Activated T-cell treated with anti-CD3 and anti-CD28 coated beads, Interleukin-2, amount 50 U/mL, for 4 hours (primary cell): ENCODE measurements at regions not wholly inside any gene's neighbourhood (a gene's known extent, or its start where the extent isn't known, plus 50 kb on each side); places are given as distances from the start of the nearest gene placed in this dataset.

Experiments
- ATAC-seq, 2 donors: fragments of 200-7000 bp; cut with Tn5 transposase; one replicate each; pipeline ENCODE4 v1.10.0; 2021
- DNase-seq: peaks from one replicate; pipeline ENCODE4 v3.0.0-alpha.2; 2020
- H3K27me3 Mint-ChIP-seq: one replicate; pipeline ENCODE4 v1.8.0; 2021; ENCODE audit warnings: low read depth, mixed read lengths
- H3K36me3 Mint-ChIP-seq: one replicate; pipeline ENCODE4 v1.8.0; 2022; ENCODE audit warnings: mixed read lengths; ENCODE audit not compliant: insufficient read depth
- H3K4me1 Mint-ChIP-seq: one replicate; pipeline ENCODE4 v1.8.0; 2021; ENCODE audit warnings: low read depth, mixed read lengths
- H3K4me3 Mint-ChIP-seq: one replicate; pipeline ENCODE4 v1.8.0; 2021; ENCODE audit warnings: mild to moderate bottlenecking, moderate library complexity, mixed read lengths
- H3K9me3 Mint-ChIP-seq: one replicate; pipeline ENCODE4 v1.8.0; 2021; ENCODE audit warnings: mixed read lengths

GRCh38 chr12:39161465-39162085 lies 256.2 kb upstream of the CPNE8 start:
- H3K4me3 Mint-ChIP-seq, result no peak overlapping the region
- H3K9me3 Mint-ChIP-seq, result peaks cover 10% of the 10 kb centered on the region
- H3K4me1 Mint-ChIP-seq, result no peaks in the 10 kb centered on the region
- ATAC-seq, result no peak
- no peaks in the 10 kb centered on the region for H3K27me3 Mint-ChIP-seq
- no peak for DNase-seq
- H3K36me3 Mint-ChIP-seq, result no peaks in the 10 kb centered on the region

GRCh38 chr12:39157696-39158342 lies 252.4 kb upstream of the CPNE8 start:
- no peak for DNase-seq
- no peaks in the 10 kb centered on the region for H3K36me3 Mint-ChIP-seq
- H3K4me1 Mint-ChIP-seq, result no peaks in the 10 kb centered on the region
- no peak overlapping the region for H3K4me3 Mint-ChIP-seq
- H3K27me3 Mint-ChIP-seq, result no peaks in the 10 kb centered on the region
- peaks cover 10% of the 10 kb centered on the region for H3K9me3 Mint-ChIP-seq
- ATAC-seq, result no peak

GRCh38 chr12:39145175-39145999 lies 240.0 kb upstream of the CPNE8 start:
- H3K4me3 Mint-ChIP-seq, result no peak overlapping the region
- DNase-seq (no peak), ATAC-seq (peak; percentile 46 to 69)
- H3K36me3 Mint-ChIP-seq, result no peaks in the 10 kb centered on the region
- H3K9me3 Mint-ChIP-seq, result peaks cover 28% of the 10 kb centered on the region
- peaks cover 3% of the 10 kb centered on the region for H3K4me1 Mint-ChIP-seq
- H3K27me3 Mint-ChIP-seq, result peaks cover 24% of the 10 kb centered on the region

- H3K4me3 Mint-ChIP-seq, result no peak overlapping the region
- ATAC-seq (no peak), DNase-seq (no peak)
Measured at GRCh38 chr12:39144613-39145061, 239.2 kb upstream of the CPNE8 start.

GRCh38 chr12:39138268-39138667 lies 232.9 kb upstream of the CPNE8 start:
- peaks cover 1% of the 10 kb centered on the region for H3K27me3 Mint-ChIP-seq
- peaks cover 4% of the 10 kb centered on the region for H3K9me3 Mint-ChIP-seq
- no peak for ATAC-seq
- no peak overlapping the region for H3K4me3 Mint-ChIP-seq
- no peak for DNase-seq
- no peaks in the 10 kb centered on the region for H3K4me1 Mint-ChIP-seq
- no peaks in the 10 kb centered on the region for H3K36me3 Mint-ChIP-seq

More at GRCh38 chr12:39144613-39145061, 239.2 kb upstream of the CPNE8 start:
- Mint-ChIP-seq H3K27me3 (peaks cover 24% of the 10 kb centered on the region), H3K9me3 (peaks cover 22% of the 10 kb centered on the region), H3K4me1 (peaks cover 3% of the 10 kb centered on the region), H3K36me3 (no peaks in the 10 kb centered on the region)

- Mint-ChIP-seq H3K36me3 (no peaks in the 10 kb centered on the region), H3K9me3 (no peaks in the 10 kb centered on the region), H3K4me3 (no peak overlapping the region), H3K27me3 (no peaks in the 10 kb centered on the region), H3K4me1 (no peaks in the 10 kb centered on the region)
- ATAC-seq (no peak), DNase-seq (no peak)
Measured at GRCh38 chr12:39127401-39127800, 222.0 kb upstream of the CPNE8 start.

- no peak for DNase-seq
- Mint-ChIP-seq H3K4me1 (no peaks in the 10 kb centered on the region), H3K27me3 (no peaks in the 10 kb centered on the region), H3K9me3 (no peaks in the 10 kb centered on the region), H3K4me3 (no peak overlapping the region), H3K36me3 (no peaks in the 10 kb centered on the region)
- ATAC-seq, result no peak
Measured at GRCh38 chr12:39125566-39125965, 220.2 kb upstream of the CPNE8 start.

GRCh38 chr12:39124768-39125167 lies 219.4 kb upstream of the CPNE8 start:
- DNase-seq (no peak), ATAC-seq (no peak)
- Mint-ChIP-seq H3K4me3 (no peak overlapping the region), H3K27me3 (no peaks in the 10 kb centered on the region), H3K36me3 (no peaks in the 10 kb centered on the region), H3K9me3 (no peaks in the 10 kb centered on the region), H3K4me1 (no peaks in the 10 kb centered on the region)

- Mint-ChIP-seq H3K4me1 (no peaks in the 10 kb centered on the region), H3K36me3 (no peaks in the 10 kb centered on the region), H3K27me3 (no peaks in the 10 kb centered on the region), H3K9me3 (no peaks in the 10 kb centered on the region), H3K4me3 (no peak overlapping the region)
- DNase-seq, result no peak
- no peak for ATAC-seq
Measured at GRCh38 chr12:39123580-39124253, 218.3 kb upstream of the CPNE8 start.

GRCh38 chr12:39122562-39123204 lies 217.3 kb upstream of the CPNE8 start:
- H3K9me3 Mint-ChIP-seq, result no peaks in the 10 kb centered on the region
- no peaks in the 10 kb centered on the region for H3K27me3 Mint-ChIP-seq
- no peaks in the 10 kb centered on the region for H3K4me1 Mint-ChIP-seq
- ATAC-seq (no peak), DNase-seq (no peak)
- no peaks in the 10 kb centered on the region for H3K36me3 Mint-ChIP-seq
- H3K4me3 Mint-ChIP-seq, result no peak overlapping the region

GRCh38 chr12:39116861-39117260 lies 211.5 kb upstream of the CPNE8 start:
- DNase-seq (no peak), ATAC-seq (no peak)
- Mint-ChIP-seq H3K36me3 (no peaks in the 10 kb centered on the region), H3K9me3 (no peaks in the 10 kb centered on the region), H3K4me1 (no peaks in the 10 kb centered on the region), H3K27me3 (no peaks in the 10 kb centered on the region), H3K4me3 (no peak overlapping the region)

GRCh38 chr12:39112064-39112463 lies 206.7 kb upstream of the CPNE8 start:
- ATAC-seq, result no peak
- no peak overlapping the region for H3K4me3 Mint-ChIP-seq
- H3K27me3 Mint-ChIP-seq, result no peaks in the 10 kb centered on the region
- H3K9me3 Mint-ChIP-seq, result no peaks in the 10 kb centered on the region
- no peaks in the 10 kb centered on the region for H3K4me1 Mint-ChIP-seq
- no peaks in the 10 kb centered on the region for H3K36me3 Mint-ChIP-seq
- DNase-seq, result no peak

- no peak for DNase-seq
Measured at GRCh38 chr12:39105111-39105510, 199.7 kb upstream of the CPNE8 start.

More at GRCh38 chr12:39105111-39105510, 199.7 kb upstream of the CPNE8 start:
- Mint-ChIP-seq H3K4me1 (no peaks in the 10 kb centered on the region), H3K36me3 (no peaks in the 10 kb centered on the region), H3K9me3 (no peaks in the 10 kb centered on the region), H3K4me3 (no peak overlapping the region), H3K27me3 (no peaks in the 10 kb centered on the region)
- no peak for ATAC-seq
